ENCODE measurements at regions not wholly inside any gene's neighbourhood (a gene's known extent, or its start where the extent isn't known, plus 50 kb on each side); places are given as distances from the start of the nearest gene placed in this dataset.
"Not testable (repeated sequence)": the region's sequence is repeated elsewhere in the genome, so short reads cannot be mapped to it uniquely, and the experiment has no call there.

- no peak for DNase-seq
Observed at GRCh38 chr10:33732161-33732680, 397.8 kb upstream of the NRP1 start.

- DNase-seq, result no peak
Observed at GRCh38 chr10:33731322-33731721, 396.9 kb upstream of the NRP1 start.

- no peak for DNase-seq
Observed at GRCh38 chr10:33725430-33725829, 391.0 kb upstream of the NRP1 start.

GRCh38 chr10:33723181-33723580, 388.7 kb upstream of the NRP1 start:
- no peak for DNase-seq

- DNase-seq, result peak; percentile 42
Observed at GRCh38 chr10:33722067-33722466, 387.6 kb upstream of the NRP1 start.

GRCh38 chr10:33721509-33721908, 387.0 kb upstream of the NRP1 start:
- DNase-seq, result no peak

GRCh38 chr10:33720161-33720560, 385.7 kb upstream of the NRP1 start:
- DNase-seq, result no peak

- peak; percentile 57 for DNase-seq
Observed at GRCh38 chr10:33719005-33719703, 384.7 kb upstream of the NRP1 start.

GRCh38 chr10:33716501-33717267, 382.2 kb upstream of the NRP1 start:
- no peak for DNase-seq

- DNase-seq, result no peak
Observed at GRCh38 chr10:33715303-33715975, 381.0 kb upstream of the NRP1 start.

- DNase-seq, result no peak
Observed at GRCh38 chr10:33712825-33713224, 378.4 kb upstream of the NRP1 start.

GRCh38 chr10:33710006-33710405, 375.5 kb upstream of the NRP1 start:
- no peak for DNase-seq

- DNase-seq, result no peak
Observed at GRCh38 chr10:33709008-33709753, 374.7 kb upstream of the NRP1 start.

GRCh38 chr10:33708561-33708960, 374.1 kb upstream of the NRP1 start:
- no peak for DNase-seq

GRCh38 chr10:33706746-33707145, 372.3 kb upstream of the NRP1 start:
- no peak for DNase-seq

GRCh38 chr10:33706191-33706590, 371.7 kb upstream of the NRP1 start:
- DNase-seq, result peak; percentile 10

GRCh38 chr10:33704214-33704830, 369.9 kb upstream of the NRP1 start:
- DNase-seq, result no peak

GRCh38 chr10:33703501-33704213, 369.2 kb upstream of the NRP1 start:
- no peak for DNase-seq

- DNase-seq, result no peak
Observed at GRCh38 chr10:33698033-33698432, 363.6 kb upstream of the NRP1 start.

- no peak for DNase-seq
Observed at GRCh38 chr10:33697016-33697415, 362.5 kb upstream of the NRP1 start.

GRCh38 chr10:33695536-33695935, 361.1 kb upstream of the NRP1 start:
- DNase-seq, result no peak

- DNase-seq, result not testable (repeated sequence)
Observed at GRCh38 chr10:33690536-33690935, 356.1 kb upstream of the NRP1 start.

Data from dermis blood vessel endothelial cell (primary cell).